Nephron progenitor cell (in vitro differentiated cells): ENCODE measurements at regions not wholly inside any gene's neighbourhood (a gene's known extent, or its start where the extent isn't known, plus 50 kb on each side); places are given as distances from the start of the nearest gene placed in this dataset.

Source experiments
- DNase-seq: peaks from one replicate; pipeline ENCODE4 v3.0.0; 2021
- H3K27ac Mint-ChIP-seq: 2 replicates; pipeline ENCODE4 v1.8.0; 2021; ENCODE audit warnings: mild to moderate bottlenecking, moderate library complexity, mixed read lengths
- H3K27me3 Mint-ChIP-seq: 2 replicates; pipeline ENCODE4 v1.8.0; 2021; ENCODE audit warnings: mild to moderate bottlenecking, low read depth, mixed read lengths; ENCODE audit not compliant: poor library complexity
- H3K36me3 Mint-ChIP-seq: 2 replicates; pipeline ENCODE4 v1.8.0; 2021; ENCODE audit warnings: low read depth, mixed read lengths
- H3K4me1 Mint-ChIP-seq: 2 replicates; pipeline ENCODE4 v1.8.0; 2021; ENCODE audit warnings: mixed read lengths
- H3K4me3 Mint-ChIP-seq: 2 replicates; pipeline ENCODE4 v1.8.0; 2021; ENCODE audit warnings: mild to moderate bottlenecking, moderate library complexity, mixed read lengths
- H3K9me3 Mint-ChIP-seq: 2 replicates; pipeline ENCODE4 v1.8.0; 2021; ENCODE audit warnings: mild to moderate bottlenecking, moderate library complexity, mixed read lengths
- TF ChIP-seq, protein P1 (sequence below): fragments of 200-600 bp; sonication (generic); IDR thresholded peaks from 2 replicates; pipeline ENCODE4 v1.5.0; 2021; ENCODE audit warnings: antibody characterized with exemption

DNA sequence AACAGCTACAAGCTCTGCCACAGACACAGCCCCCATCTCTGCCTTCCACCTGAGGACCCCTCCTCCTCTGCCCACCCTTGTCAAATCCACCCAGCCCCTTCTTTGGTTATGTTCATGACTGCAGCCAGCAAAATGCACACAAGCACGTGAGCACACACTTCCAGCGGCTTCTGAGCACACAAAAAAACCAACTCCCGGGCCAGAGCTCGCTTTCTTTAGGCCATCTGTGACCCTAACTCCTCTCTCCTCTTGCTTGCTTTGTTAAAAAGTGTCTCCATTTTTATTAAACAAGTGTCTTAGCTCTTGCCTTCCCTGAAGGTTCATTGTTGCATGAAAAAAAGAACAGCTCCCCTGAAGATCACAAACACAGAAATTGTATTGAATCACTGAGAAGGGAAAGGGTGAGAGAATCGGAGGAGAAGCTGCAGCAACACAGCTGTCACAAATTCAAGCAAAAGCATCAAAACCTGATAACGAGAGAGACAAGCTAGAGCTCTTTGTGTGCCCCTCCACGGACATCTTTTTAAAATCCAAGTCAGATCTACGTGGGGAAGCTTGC lies 142.1 kb downstream of the CD83 start:
- Mint-ChIP-seq H3K4me3 (no peak overlapping the region), H3K36me3 (peaks cover 20% of the 10 kb centered on the region), H3K27ac (no peak overlapping the region), H3K27me3 (no peaks in the 10 kb centered on the region), H3K4me1 (peaks cover 37% of the 10 kb centered on the region), H3K9me3 (peaks cover 49% of the 10 kb centered on the region)
- no peak for DNase-seq
- TF ChIP-seq, protein P1, sequence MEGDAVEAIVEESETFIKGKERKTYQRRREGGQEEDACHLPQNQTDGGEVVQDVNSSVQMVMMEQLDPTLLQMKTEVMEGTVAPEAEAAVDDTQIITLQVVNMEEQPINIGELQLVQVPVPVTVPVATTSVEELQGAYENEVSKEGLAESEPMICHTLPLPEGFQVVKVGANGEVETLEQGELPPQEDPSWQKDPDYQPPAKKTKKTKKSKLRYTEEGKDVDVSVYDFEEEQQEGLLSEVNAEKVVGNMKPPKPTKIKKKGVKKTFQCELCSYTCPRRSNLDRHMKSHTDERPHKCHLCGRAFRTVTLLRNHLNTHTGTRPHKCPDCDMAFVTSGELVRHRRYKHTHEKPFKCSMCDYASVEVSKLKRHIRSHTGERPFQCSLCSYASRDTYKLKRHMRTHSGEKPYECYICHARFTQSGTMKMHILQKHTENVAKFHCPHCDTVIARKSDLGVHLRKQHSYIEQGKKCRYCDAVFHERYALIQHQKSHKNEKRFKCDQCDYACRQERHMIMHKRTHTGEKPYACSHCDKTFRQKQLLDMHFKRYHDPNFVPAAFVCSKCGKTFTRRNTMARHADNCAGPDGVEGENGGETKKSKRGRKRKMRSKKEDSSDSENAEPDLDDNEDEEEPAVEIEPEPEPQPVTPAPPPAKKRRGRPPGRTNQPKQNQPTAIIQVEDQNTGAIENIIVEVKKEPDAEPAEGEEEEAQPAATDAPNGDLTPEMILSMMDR: no peak

DNA sequence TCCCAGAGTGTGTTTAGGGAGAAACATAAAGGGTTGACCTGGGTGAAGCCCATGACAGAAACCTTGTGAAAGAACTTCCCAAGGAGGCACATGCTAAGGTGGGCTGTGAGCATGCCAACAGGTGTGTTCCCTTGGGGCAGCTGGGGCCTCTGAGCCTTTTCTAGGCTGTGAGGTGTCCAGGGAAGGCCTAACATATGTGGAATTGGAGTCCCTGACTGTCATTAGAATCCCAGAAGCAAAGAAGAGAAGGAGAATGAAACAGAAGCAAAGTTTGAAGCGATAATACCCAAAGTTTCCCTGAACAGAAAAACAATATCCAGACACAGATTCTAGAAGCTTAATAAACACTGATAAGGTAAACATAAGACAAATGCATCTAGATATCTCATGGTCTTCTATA lies 143.3 kb downstream of the CD83 start:
- Mint-ChIP-seq H3K36me3 (peaks cover 20% of the 10 kb centered on the region), H3K27ac (no peak overlapping the region), H3K9me3 (peaks cover 59% of the 10 kb centered on the region), H3K27me3 (no peaks in the 10 kb centered on the region), H3K4me3 (no peak overlapping the region), H3K4me1 (peaks cover 37% of the 10 kb centered on the region)
- DNase-seq: no peak
- TF ChIP-seq, protein P1: no peak

DNA sequence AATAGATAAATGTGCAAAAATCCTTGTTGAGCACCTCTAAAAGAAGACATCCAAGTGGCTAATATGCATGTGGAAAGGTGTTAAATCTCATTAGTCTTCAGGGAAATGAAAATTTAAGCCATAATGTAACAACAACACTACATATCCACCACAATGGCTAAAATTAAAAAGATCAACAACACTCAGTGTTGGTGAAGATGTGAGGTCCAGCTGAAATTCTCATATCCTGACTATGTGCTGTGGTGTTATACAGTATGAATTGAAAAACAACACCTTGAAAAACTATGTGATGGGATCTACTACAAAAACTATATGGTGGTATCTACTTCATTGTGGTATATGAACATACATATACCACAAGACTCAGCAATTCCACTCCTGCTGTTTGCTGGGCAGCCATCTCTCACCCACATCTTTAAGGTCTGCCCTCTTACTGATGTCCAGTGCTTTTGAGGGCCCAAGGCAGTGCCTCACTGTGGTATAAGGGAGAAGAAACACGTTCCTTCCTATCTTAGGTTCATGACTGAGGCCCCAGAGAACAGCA lies 146.4 kb downstream of the CD83 start:
- no peak for DNase-seq
- TF ChIP-seq, protein P1: no peak
- H3K27me3 Mint-ChIP-seq: peaks cover 2% of the 10 kb centered on the region
- peaks cover 20% of the 10 kb centered on the region for H3K36me3 Mint-ChIP-seq
- H3K27ac Mint-ChIP-seq: no peak overlapping the region
- no peak overlapping the region for H3K4me3 Mint-ChIP-seq
- peaks cover 11% of the 10 kb centered on the region for H3K4me1 Mint-ChIP-seq
- H3K9me3 Mint-ChIP-seq: peaks cover 59% of the 10 kb centered on the region

DNA sequence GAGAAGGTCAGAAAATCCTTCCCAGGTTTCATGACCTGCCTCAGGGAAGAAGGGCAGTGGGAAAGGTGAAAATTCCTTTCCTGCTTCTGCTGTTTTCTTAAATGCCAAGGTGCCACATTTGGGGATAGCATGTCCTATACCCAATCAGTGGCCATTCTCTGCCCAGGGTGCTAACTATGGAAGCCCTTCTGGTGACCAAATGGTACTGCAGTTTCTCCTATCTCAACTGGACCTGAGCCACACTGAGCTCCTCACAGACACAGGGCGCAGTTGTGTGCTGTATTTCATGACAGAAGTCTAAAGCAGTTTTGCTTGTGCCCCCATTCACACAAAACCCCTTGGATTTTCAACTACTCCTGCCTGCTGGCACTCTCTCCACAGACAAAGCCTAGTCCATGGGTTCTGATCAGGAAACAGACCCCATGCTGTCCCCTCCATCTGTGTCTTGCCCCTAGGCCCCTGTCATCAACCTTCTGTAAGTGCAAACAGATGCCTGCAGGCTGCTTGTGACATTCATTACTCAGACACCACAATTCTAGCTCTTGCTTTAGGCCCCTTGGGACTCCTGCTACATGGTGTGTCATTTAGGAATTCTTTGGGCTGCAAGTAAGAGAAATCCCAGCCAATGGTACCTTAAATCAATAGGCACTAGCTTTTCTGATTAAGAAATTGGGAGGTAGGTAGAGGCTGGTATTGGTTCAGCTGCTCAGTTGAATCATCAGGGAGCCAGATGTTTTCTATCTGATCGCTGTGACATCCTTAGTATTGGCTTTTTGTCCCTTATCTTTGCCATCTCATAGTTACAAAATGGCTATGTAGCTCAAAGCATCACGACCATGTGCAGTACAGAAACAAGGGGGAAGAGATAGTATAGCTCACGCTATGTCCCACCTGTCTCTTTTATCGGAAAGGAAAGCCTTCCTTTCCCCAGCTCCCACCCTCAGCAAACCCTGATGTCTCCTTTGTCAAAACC lies 147.8 kb downstream of the CD83 start:
- no peaks in the 10 kb centered on the region for H3K4me1 Mint-ChIP-seq
- DNase-seq: no peak
- peaks cover 4% of the 10 kb centered on the region for H3K27me3 Mint-ChIP-seq
- TF ChIP-seq, protein P1: no peak
- peaks cover 52% of the 10 kb centered on the region for H3K9me3 Mint-ChIP-seq
- no peak overlapping the region for H3K27ac Mint-ChIP-seq
- no peak overlapping the region for H3K4me3 Mint-ChIP-seq
- peaks cover 20% of the 10 kb centered on the region for H3K36me3 Mint-ChIP-seq

DNA sequence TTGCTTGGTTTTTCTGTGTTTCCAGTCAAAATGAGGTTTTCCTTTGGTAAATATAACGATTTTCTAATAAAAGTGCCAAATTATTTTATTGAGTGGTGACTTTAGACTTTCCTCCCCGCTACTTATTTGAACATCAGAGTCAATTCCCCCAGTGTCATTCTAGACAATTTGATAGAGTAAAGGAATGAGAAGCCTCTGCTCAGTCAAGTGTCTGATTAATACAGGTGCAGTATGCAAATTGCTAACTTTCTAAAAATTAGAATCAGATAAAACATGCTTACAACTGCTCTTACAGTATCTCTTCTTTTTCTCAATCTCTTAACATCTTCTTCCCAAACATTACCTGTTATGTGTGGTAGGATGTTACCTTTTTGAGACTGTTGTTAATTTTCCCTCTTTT lies 148.7 kb downstream of the CD83 start:
- DNase-seq: no peak
- Mint-ChIP-seq H3K36me3 (peaks cover 13% of the 10 kb centered on the region), H3K4me3 (no peak overlapping the region), H3K27me3 (peaks cover 4% of the 10 kb centered on the region), H3K9me3 (peaks cover 43% of the 10 kb centered on the region), H3K27ac (no peak overlapping the region), H3K4me1 (no peaks in the 10 kb centered on the region)
- TF ChIP-seq, protein P1: no peak
